OCI-LY7 (cell line): ENCODE measurements at regions not wholly inside any gene's neighbourhood (a gene's known extent, or its start where the extent isn't known, plus 50 kb on each side); places are given as distances from the start of the nearest gene placed in this dataset.

Experiments
- CTCF ChIP-seq: fragments of 200-600 bp; sonication (generic); conservative IDR thresholded peaks from 2 replicates; pipeline ENCODE4 v1.5.1; 2014; ENCODE audit warnings: mild to moderate bottlenecking, antibody characterized with exemption, low read length, moderate library complexity, mixed read lengths
- EZH2phosphoT487 ChIP-seq: fragments of 200-600 bp; sonication (generic); IDR thresholded peaks from 2 replicates; pipeline ENCODE4 v1.6.1; 2018; ENCODE audit warnings: low read depth, borderline replicate concordance, mild to moderate bottlenecking, mixed run types, antibody characterized with exemption, low read length, moderate library complexity, mixed read lengths

- TF ChIP-seq CTCF (no peak), EZH2phosphoT487 (no peak)
These were observed 75.9 kb upstream of the GREM2 start for GRCh38 chr1:240687820-240688219.
